Peyer's patch (tissue), 4 donors: ENCODE measurements at regions not wholly inside any gene's neighbourhood (a gene's known extent, or its start where the extent isn't known, plus 50 kb on each side); places are given as distances from the start of the nearest gene placed in this dataset.

Experiments used
- DNase-seq, 3 donors: peaks; one replicate each; pipeline ENCODE4 v3.0.0-alpha.2; 2017 to 2019
- H3K27ac ChIP-seq, 4 donors: fragments of 200-600 bp; sonication (generic); one replicate each; pipeline ENCODE4 v1.5.1; 2016 to 2019
- H3K27me3 ChIP-seq, 2 donors: fragments of 200-600 bp; sonication (generic); one replicate each; pipeline ENCODE4 v1.5.1; 2019
- H3K36me3 ChIP-seq, 3 donors: fragments of 200-600 bp; sonication (generic); one replicate each; pipeline ENCODE4 v1.5.1; 2016 to 2019
- H3K4me1 ChIP-seq, 4 donors: fragments of 200-600 bp; sonication (generic); one replicate each; pipeline ENCODE4 v1.5.1; 2016 to 2019
- H3K4me3 ChIP-seq, 4 donors: fragments of 200-600 bp; sonication (generic); 1 replicate in 3 of 4; 2 replicates in 1 of 4; pipeline ENCODE4 v1.5.1; 2016 to 2019; ENCODE audit warnings: mild to moderate bottlenecking in 1 of 4
- H3K9me3 ChIP-seq, 4 donors: fragments of 200-600 bp; sonication (generic); one replicate each; pipeline ENCODE4 v1.5.1; 2016 to 2019; ENCODE audit warnings: mild to moderate bottlenecking in 1 of 4
- CTCF ChIP-seq, 6 experiments: fragments of 450-650 bp in 4 of 6; fragments of 200-600 bp in 2 of 6; sonication (generic) in 1 of 6; IDR thresholded peaks; one replicate each; pipeline ENCODE4 v1.5.1; 2017 to 2019; ENCODE audit warnings: antibody characterized with exemption in 6 of 6, mild to moderate bottlenecking in 3 of 6, moderate library complexity in 1 of 6
- POLR2A ChIP-seq, 2 donors: fragments of 450-650 bp; IDR thresholded peaks; one replicate each; pipeline ENCODE4 v1.5.1; 2017; ENCODE audit warnings: antibody characterized with exemption in 2 of 2, mild to moderate bottlenecking in 2 of 2, moderate library complexity in 2 of 2

GRCh38 chr15:35827141-35827540 lies 281.2 kb upstream of the DPH6 start:
- H3K9me3 ChIP-seq, result no peaks in the 10 kb centered on the region
- no peaks in the 10 kb centered on the region for H3K27me3 ChIP-seq
- no peak for DNase-seq
- H3K27ac ChIP-seq, result no peak overlapping the region
- TF ChIP-seq CTCF (IDR thresholded peaks at IDR 0.05), result no peak
- TF ChIP-seq POLR2A (IDR thresholded peaks at IDR 0.05), result no peak
- H3K4me3 ChIP-seq, result no peak overlapping the region
- no peaks in the 10 kb centered on the region for H3K4me1 ChIP-seq
- H3K36me3 ChIP-seq, result no peaks in the 10 kb centered on the region

DNA sequence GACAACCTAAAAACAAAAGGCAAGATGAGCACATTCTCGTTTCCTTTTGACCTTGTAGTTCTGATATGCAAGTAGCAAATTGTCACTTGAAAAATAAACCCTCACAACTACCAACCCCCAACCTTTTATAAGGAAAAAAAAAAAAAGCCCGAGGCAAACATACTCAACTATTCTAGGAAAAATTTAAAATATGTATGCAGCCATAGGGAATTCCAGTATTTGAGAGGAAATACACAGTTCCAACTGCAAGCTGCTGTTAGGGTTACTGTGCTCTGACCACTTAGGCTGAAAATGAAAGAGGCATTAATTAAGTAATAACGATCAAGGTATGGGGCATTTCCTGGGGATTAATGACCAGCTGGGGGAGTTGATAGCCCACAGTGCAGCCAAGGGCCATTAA lies 281.9 kb upstream of the DPH6 start:
- no peaks in the 10 kb centered on the region for H3K9me3 ChIP-seq
- no peaks in the 10 kb centered on the region for H3K27me3 ChIP-seq
- no peak for DNase-seq
- H3K36me3 ChIP-seq, result no peaks in the 10 kb centered on the region
- no peaks in the 10 kb centered on the region for H3K4me1 ChIP-seq
- TF ChIP-seq POLR2A (IDR thresholded peaks at IDR 0.05) (no peak), CTCF (IDR thresholded peaks at IDR 0.05) (no peak)
- no peak overlapping the region for H3K27ac ChIP-seq
- no peak overlapping the region for H3K4me3 ChIP-seq

DNA sequence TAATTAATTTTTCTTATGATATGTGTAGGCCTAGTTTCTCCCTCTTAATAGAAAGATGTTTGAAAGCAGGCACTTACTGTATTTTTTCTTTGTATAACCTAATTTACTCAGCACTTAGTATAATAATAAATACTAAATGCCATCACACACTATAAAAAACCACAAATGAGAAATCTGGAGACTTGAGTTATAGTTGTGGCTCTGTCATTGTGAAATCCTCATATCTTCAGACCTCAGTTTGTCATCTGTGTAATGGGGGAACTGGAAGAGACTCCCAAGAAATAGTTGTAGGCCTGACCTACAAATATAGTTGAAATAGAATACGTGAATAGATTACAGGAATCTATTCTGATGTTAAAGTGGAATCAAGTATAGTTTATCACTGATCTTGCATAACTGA lies 287.6 kb upstream of the DPH6 start:
- H3K4me3 ChIP-seq, result no peak overlapping the region
- no peak for DNase-seq
- no peak overlapping the region for H3K27ac ChIP-seq
- H3K36me3 ChIP-seq, result no peaks in the 10 kb centered on the region
- H3K4me1 ChIP-seq, result no peaks in the 10 kb centered on the region
- H3K9me3 ChIP-seq, result no peaks in the 10 kb centered on the region
- H3K27me3 ChIP-seq, result no peaks in the 10 kb centered on the region
- no peak for TF ChIP-seq CTCF (IDR thresholded peaks at IDR 0.05)
- TF ChIP-seq POLR2A (IDR thresholded peaks at IDR 0.05), result no peak

GRCh38 chr15:35834216-35834830 lies 288.4 kb upstream of the DPH6 start:
- TF ChIP-seq POLR2A (IDR thresholded peaks at IDR 0.05) (no peak), CTCF (IDR thresholded peaks at IDR 0.05) (no peak)
- no peaks in the 10 kb centered on the region for H3K36me3 ChIP-seq
- no peaks in the 10 kb centered on the region for H3K27me3 ChIP-seq
- H3K27ac ChIP-seq, result no peak overlapping the region
- H3K4me1 ChIP-seq, result no peaks in the 10 kb centered on the region
- no peaks in the 10 kb centered on the region for H3K9me3 ChIP-seq
- no peak for DNase-seq
- H3K4me3 ChIP-seq, result no peak overlapping the region

- no peaks in the 10 kb centered on the region for H3K9me3 ChIP-seq
- H3K27ac ChIP-seq, result no peak overlapping the region
- TF ChIP-seq POLR2A (IDR thresholded peaks at IDR 0.05) (no peak), CTCF (IDR thresholded peaks at IDR 0.05) (no peak)
- no peak for DNase-seq
- H3K4me1 ChIP-seq, result no peaks in the 10 kb centered on the region
- H3K4me3 ChIP-seq, result no peak overlapping the region
- H3K27me3 ChIP-seq, result no peaks in the 10 kb centered on the region
- H3K36me3 ChIP-seq, result no peaks in the 10 kb centered on the region
Measured at GRCh38 chr15:35834866-35835265, 288.9 kb upstream of the DPH6 start.
